ENCODE measurements at regions not wholly inside any gene's neighbourhood (a gene's known extent, or its start where the extent isn't known, plus 50 kb on each side); places are given as distances from the start of the nearest gene placed in this dataset.

- TF ChIP-seq CTCF (IDR thresholded peaks at IDR 0.05; ENCODE audit: insufficient read depth, low read length, missing control alignments): no peak
- no peak overlapping the region for H3K4me3 ChIP-seq (ENCODE audit: low read depth, low read length)
- ChIA-PET POLR2A (no interaction called here), CTCF (no interaction called here)
- no peak for DNase-seq (ENCODE audit: low read depth, low spot score)
Measured at GRCh38 chr4:34850421-34850820, 1393.9 kb downstream of the ARAP2 start.

- CTCF ChIA-PET: no interaction called here
- POLR2A ChIA-PET: no interaction called here
- no peak for TF ChIP-seq CTCF (IDR thresholded peaks at IDR 0.05; ENCODE audit: insufficient read depth, low read length, missing control alignments)
- no peak overlapping the region for H3K4me3 ChIP-seq (ENCODE audit: low read depth, low read length)
- no peak for DNase-seq (ENCODE audit: low read depth, low spot score)
Measured at GRCh38 chr4:34850968-34851367, 1393.3 kb downstream of the ARAP2 start.

GRCh38 chr4:34851411-34851810 lies 1392.9 kb downstream of the ARAP2 start:
- no peak overlapping the region for H3K4me3 ChIP-seq (ENCODE audit: low read depth, low read length)
- no peak for TF ChIP-seq CTCF (IDR thresholded peaks at IDR 0.05; ENCODE audit: insufficient read depth, low read length, missing control alignments)
- CTCF ChIA-PET: no interaction called here
- DNase-seq (ENCODE audit: low read depth, low spot score): no peak
- POLR2A ChIA-PET: no interaction called here

- CTCF ChIA-PET: no interaction called here
- no peak for TF ChIP-seq CTCF (IDR thresholded peaks at IDR 0.05; ENCODE audit: insufficient read depth, low read length, missing control alignments)
- POLR2A ChIA-PET: no interaction called here
- DNase-seq (ENCODE audit: low read depth, low spot score): no peak
- no peak overlapping the region for H3K4me3 ChIP-seq (ENCODE audit: low read depth, low read length)
Measured at GRCh38 chr4:34854451-34854850, 1389.9 kb downstream of the ARAP2 start.

GRCh38 chr4:34861666-34862065 lies 1382.6 kb downstream of the ARAP2 start:
- CTCF ChIA-PET: no interaction called here
- POLR2A ChIA-PET: no interaction called here
- no peak for TF ChIP-seq CTCF (IDR thresholded peaks at IDR 0.05; ENCODE audit: insufficient read depth, low read length, missing control alignments)
- DNase-seq (ENCODE audit: low read depth, low spot score): no peak
- H3K4me3 ChIP-seq (ENCODE audit: low read depth, low read length): no peak overlapping the region

GRCh38 chr4:34878961-34879360 lies 1365.4 kb downstream of the ARAP2 start:
- ChIA-PET POLR2A (no interaction called here), CTCF (no interaction called here)
- no peak for DNase-seq (ENCODE audit: low read depth, low spot score)
- no peak overlapping the region for H3K4me3 ChIP-seq (ENCODE audit: low read depth, low read length)
- no peak for TF ChIP-seq CTCF (IDR thresholded peaks at IDR 0.05; ENCODE audit: insufficient read depth, low read length, missing control alignments)
